ENCODE measurements at regions not wholly inside any gene's neighbourhood (a gene's known extent, or its start where the extent isn't known, plus 50 kb on each side); places are given as distances from the start of the nearest gene placed in this dataset.

DNA sequence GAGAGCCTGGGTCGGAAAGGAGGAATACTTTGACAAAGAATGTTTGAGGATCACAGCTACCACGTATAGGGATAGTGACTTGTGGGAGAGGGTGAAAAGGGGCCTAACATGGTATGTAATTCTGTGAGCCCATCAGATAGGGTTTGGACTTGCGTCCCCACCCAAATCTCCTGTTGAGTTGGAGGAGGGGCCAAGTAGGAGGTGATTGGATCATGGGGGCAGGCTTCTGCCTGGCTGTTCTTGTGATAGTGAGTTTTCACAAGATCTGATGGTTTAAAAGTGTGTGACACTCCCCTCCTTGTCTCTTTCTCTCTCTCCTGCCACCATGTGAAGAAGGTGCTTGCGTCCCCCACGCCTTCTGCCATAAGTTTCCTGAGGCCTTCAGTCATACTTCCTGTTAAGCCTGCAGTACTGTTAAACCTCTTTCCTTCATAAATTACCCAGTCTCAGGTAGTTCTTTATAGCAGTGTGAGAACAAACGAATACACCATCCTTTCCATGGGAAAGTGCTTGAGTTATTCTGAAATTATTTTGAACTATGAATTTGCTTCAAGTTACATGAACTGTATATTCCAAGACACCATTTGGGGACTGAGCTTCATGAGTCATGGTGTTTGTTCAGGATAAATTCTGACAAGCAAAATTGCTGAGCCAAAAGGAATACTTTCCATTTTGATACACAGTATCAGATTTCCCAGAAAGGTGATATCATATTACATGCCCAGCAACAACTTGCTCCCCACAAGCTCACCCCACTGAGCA lies 68.8 kb upstream of the SSBP2 start:
- TF ChIP-seq NR2F2 (IDR thresholded peaks at IDR 0.05) = no peak
- TF ChIP-seq, protein P1, sequence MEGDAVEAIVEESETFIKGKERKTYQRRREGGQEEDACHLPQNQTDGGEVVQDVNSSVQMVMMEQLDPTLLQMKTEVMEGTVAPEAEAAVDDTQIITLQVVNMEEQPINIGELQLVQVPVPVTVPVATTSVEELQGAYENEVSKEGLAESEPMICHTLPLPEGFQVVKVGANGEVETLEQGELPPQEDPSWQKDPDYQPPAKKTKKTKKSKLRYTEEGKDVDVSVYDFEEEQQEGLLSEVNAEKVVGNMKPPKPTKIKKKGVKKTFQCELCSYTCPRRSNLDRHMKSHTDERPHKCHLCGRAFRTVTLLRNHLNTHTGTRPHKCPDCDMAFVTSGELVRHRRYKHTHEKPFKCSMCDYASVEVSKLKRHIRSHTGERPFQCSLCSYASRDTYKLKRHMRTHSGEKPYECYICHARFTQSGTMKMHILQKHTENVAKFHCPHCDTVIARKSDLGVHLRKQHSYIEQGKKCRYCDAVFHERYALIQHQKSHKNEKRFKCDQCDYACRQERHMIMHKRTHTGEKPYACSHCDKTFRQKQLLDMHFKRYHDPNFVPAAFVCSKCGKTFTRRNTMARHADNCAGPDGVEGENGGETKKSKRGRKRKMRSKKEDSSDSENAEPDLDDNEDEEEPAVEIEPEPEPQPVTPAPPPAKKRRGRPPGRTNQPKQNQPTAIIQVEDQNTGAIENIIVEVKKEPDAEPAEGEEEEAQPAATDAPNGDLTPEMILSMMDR (IDR thresholded peaks at IDR 0.05; ENCODE audit: low read depth, low read length, missing input control) = no peak
- TF ChIP-seq, protein P2, sequence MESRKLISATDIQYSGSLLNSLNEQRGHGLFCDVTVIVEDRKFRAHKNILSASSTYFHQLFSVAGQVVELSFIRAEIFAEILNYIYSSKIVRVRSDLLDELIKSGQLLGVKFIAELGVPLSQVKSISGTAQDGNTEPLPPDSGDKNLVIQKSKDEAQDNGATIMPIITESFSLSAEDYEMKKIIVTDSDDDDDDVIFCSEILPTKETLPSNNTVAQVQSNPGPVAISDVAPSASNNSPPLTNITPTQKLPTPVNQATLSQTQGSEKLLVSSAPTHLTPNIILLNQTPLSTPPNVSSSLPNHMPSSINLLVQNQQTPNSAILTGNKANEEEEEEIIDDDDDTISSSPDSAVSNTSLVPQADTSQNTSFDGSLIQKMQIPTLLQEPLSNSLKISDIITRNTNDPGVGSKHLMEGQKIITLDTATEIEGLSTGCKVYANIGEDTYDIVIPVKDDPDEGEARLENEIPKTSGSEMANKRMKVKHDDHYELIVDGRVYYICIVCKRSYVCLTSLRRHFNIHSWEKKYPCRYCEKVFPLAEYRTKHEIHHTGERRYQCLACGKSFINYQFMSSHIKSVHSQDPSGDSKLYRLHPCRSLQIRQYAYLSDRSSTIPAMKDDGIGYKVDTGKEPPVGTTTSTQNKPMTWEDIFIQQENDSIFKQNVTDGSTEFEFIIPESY (IDR thresholded peaks at IDR 0.05) = no peak
- TF ChIP-seq, protein P3, sequence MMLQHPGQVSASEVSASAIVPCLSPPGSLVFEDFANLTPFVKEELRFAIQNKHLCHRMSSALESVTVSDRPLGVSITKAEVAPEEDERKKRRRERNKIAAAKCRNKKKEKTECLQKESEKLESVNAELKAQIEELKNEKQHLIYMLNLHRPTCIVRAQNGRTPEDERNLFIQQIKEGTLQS (IDR thresholded peaks at IDR 0.05) = no peak
- no peak for TF ChIP-seq GABPA (IDR thresholded peaks at IDR 0.05 in 1 of 2, conservative IDR thresholded peaks at IDR 0.05 in 1 of 2)
- TF ChIP-seq, protein P4, sequence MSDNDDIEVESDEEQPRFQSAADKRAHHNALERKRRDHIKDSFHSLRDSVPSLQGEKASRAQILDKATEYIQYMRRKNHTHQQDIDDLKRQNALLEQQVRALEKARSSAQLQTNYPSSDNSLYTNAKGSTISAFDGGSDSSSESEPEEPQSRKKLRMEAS (IDR thresholded peaks at IDR 0.05) = no peak
- no peak for TF ChIP-seq RXRA (IDR thresholded peaks at IDR 0.05)
- TF ChIP-seq HNF4A (conservative IDR thresholded peaks at IDR 0.05) = no peak
- no peak for TF ChIP-seq EGR1 (IDR thresholded peaks at IDR 0.05; ENCODE audit: low read depth in 2 of 2)
- no peak for TF ChIP-seq JUND (IDR thresholded peaks at IDR 0.05)
- no peak for TF ChIP-seq HNF4G (IDR thresholded peaks at IDR 0.05)
- no peak for TF ChIP-seq FOXA1 (IDR thresholded peaks at IDR 0.05)
- TF ChIP-seq SP1 (IDR thresholded peaks at IDR 0.05) = no peak
- no peak for TF ChIP-seq FOXA2 (IDR thresholded peaks at IDR 0.05)
- TF ChIP-seq, protein P5, sequence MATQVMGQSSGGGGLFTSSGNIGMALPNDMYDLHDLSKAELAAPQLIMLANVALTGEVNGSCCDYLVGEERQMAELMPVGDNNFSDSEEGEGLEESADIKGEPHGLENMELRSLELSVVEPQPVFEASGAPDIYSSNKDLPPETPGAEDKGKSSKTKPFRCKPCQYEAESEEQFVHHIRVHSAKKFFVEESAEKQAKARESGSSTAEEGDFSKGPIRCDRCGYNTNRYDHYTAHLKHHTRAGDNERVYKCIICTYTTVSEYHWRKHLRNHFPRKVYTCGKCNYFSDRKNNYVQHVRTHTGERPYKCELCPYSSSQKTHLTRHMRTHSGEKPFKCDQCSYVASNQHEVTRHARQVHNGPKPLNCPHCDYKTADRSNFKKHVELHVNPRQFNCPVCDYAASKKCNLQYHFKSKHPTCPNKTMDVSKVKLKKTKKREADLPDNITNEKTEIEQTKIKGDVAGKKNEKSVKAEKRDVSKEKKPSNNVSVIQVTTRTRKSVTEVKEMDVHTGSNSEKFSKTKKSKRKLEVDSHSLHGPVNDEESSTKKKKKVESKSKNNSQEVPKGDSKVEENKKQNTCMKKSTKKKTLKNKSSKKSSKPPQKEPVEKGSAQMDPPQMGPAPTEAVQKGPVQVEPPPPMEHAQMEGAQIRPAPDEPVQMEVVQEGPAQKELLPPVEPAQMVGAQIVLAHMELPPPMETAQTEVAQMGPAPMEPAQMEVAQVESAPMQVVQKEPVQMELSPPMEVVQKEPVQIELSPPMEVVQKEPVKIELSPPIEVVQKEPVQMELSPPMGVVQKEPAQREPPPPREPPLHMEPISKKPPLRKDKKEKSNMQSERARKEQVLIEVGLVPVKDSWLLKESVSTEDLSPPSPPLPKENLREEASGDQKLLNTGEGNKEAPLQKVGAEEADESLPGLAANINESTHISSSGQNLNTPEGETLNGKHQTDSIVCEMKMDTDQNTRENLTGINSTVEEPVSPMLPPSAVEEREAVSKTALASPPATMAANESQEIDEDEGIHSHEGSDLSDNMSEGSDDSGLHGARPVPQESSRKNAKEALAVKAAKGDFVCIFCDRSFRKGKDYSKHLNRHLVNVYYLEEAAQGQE (IDR thresholded peaks at IDR 0.05) = no peak
- no peaks in the 10 kb centered on the region for H3K4me1 ChIP-seq (ENCODE audit: control insufficient read depth in 4 of 4, insufficient read depth in 4 of 4, low read length in 3 of 4)
- no peaks in the 10 kb centered on the region for H3K9me3 ChIP-seq (ENCODE audit: control insufficient read depth in 4 of 4, low read length in 3 of 4)
- no peaks in the 10 kb centered on the region for H3K27me3 ChIP-seq (ENCODE audit: control insufficient read depth in 4 of 4, insufficient read depth in 4 of 4, low read length in 3 of 4)
- no peak overlapping the region for H3K27ac ChIP-seq (ENCODE audit: low read depth in 1 of 2, low read length in 2 of 2)
- no peak for DNase-seq (ENCODE audit: low spot score)
- no peak overlapping the region for H3K4me3 ChIP-seq (ENCODE audit: low read depth in 1 of 3, low read length in 3 of 3)
- WGBS = 93% methylated on average over 6 of the region's 6 CpGs
- no peak overlapping the region for H3K9ac ChIP-seq (ENCODE audit: low read depth in 1 of 2, low read length in 2 of 2)
- H3K36me3 ChIP-seq (ENCODE audit: control insufficient read depth in 4 of 4, insufficient read depth in 3 of 4, low read depth in 1 of 4, low read length in 3 of 4) = no peaks in the 10 kb centered on the region
